ENCODE measurements at regions not wholly inside any gene's neighbourhood (a gene's known extent, or its start where the extent isn't known, plus 50 kb on each side); places are given as distances from the start of the nearest gene placed in this dataset.

DNA sequence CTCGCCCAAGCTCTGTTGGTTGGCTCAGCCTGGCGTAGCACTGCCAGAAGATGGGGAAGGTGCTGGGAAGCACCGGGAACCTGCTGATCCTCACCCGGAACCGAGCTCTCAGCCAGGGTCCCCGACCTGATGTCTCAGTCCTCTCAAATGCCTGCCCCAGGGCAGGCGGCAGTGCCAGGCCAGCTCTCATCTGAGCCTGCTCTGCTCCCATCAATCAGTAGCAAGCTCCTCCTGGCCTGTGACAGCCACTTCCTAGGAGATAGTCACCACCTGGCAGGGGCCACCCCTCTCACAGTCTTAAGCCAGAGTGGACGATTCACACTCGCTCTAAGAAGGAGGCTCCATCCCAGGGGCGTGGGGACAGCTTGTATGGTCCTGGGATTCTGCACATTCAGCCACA is 62.0 kb downstream of the ENGASE start:
- TF ChIP-seq, protein P1, sequence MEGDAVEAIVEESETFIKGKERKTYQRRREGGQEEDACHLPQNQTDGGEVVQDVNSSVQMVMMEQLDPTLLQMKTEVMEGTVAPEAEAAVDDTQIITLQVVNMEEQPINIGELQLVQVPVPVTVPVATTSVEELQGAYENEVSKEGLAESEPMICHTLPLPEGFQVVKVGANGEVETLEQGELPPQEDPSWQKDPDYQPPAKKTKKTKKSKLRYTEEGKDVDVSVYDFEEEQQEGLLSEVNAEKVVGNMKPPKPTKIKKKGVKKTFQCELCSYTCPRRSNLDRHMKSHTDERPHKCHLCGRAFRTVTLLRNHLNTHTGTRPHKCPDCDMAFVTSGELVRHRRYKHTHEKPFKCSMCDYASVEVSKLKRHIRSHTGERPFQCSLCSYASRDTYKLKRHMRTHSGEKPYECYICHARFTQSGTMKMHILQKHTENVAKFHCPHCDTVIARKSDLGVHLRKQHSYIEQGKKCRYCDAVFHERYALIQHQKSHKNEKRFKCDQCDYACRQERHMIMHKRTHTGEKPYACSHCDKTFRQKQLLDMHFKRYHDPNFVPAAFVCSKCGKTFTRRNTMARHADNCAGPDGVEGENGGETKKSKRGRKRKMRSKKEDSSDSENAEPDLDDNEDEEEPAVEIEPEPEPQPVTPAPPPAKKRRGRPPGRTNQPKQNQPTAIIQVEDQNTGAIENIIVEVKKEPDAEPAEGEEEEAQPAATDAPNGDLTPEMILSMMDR (conservative IDR thresholded peaks at IDR 0.05; ENCODE audit: low read depth, low read length), result no peak
- DNase-seq (ENCODE audit: low read depth), result no peak
- no peak overlapping the region for H3K4me3 ChIP-seq (ENCODE audit: low read length)

Measured in retinal pigment epithelial cell (primary cell).